ENCODE measurements at regions not wholly inside any gene's neighbourhood (a gene's known extent, or its start where the extent isn't known, plus 50 kb on each side); places are given as distances from the start of the nearest gene placed in this dataset.

DNA sequence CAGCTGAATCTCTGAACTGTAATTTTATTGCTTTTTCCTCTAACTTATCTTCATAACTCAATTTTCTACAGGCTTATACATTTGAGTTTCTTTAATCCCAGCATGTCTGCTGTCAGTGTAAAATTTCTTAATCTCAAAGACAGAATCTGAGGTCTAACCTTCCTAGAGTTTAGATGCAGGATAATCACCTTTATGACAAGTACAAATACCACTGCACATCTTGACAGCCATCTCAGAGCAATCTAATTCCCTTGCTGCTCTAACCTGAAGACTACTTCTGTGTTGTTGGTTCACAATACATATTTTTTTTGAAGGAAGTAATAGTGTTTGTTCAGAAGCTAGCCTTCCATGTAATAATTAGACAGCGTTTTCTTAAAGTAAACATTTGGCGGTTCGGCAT, 424.2 kb upstream of the ZWINT start:
- TF ChIP-seq, protein P1, sequence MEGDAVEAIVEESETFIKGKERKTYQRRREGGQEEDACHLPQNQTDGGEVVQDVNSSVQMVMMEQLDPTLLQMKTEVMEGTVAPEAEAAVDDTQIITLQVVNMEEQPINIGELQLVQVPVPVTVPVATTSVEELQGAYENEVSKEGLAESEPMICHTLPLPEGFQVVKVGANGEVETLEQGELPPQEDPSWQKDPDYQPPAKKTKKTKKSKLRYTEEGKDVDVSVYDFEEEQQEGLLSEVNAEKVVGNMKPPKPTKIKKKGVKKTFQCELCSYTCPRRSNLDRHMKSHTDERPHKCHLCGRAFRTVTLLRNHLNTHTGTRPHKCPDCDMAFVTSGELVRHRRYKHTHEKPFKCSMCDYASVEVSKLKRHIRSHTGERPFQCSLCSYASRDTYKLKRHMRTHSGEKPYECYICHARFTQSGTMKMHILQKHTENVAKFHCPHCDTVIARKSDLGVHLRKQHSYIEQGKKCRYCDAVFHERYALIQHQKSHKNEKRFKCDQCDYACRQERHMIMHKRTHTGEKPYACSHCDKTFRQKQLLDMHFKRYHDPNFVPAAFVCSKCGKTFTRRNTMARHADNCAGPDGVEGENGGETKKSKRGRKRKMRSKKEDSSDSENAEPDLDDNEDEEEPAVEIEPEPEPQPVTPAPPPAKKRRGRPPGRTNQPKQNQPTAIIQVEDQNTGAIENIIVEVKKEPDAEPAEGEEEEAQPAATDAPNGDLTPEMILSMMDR (conservative IDR thresholded peaks at IDR 0.05; ENCODE audit: low read length): no peak
- TF ChIP-seq EZH2phosphoT487 (IDR thresholded peaks at IDR 0.05; ENCODE audit: borderline replicate concordance, low read depth, low read length): no peak
